GM12872 (cell line): ENCODE measurements at regions not wholly inside any gene's neighbourhood (a gene's known extent, or its start where the extent isn't known, plus 50 kb on each side); places are given as distances from the start of the nearest gene placed in this dataset.

Experiments used
- TF ChIP-seq, protein P1 (sequence below): IDR thresholded peaks from 3 replicates; pipeline ENCODE4 v1.5.1; 2011; ENCODE audit warnings: low read depth, mild to moderate bottlenecking, low read length, moderate library complexity; ENCODE audit not compliant: insufficient read depth

- TF ChIP-seq, protein P1, sequence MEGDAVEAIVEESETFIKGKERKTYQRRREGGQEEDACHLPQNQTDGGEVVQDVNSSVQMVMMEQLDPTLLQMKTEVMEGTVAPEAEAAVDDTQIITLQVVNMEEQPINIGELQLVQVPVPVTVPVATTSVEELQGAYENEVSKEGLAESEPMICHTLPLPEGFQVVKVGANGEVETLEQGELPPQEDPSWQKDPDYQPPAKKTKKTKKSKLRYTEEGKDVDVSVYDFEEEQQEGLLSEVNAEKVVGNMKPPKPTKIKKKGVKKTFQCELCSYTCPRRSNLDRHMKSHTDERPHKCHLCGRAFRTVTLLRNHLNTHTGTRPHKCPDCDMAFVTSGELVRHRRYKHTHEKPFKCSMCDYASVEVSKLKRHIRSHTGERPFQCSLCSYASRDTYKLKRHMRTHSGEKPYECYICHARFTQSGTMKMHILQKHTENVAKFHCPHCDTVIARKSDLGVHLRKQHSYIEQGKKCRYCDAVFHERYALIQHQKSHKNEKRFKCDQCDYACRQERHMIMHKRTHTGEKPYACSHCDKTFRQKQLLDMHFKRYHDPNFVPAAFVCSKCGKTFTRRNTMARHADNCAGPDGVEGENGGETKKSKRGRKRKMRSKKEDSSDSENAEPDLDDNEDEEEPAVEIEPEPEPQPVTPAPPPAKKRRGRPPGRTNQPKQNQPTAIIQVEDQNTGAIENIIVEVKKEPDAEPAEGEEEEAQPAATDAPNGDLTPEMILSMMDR = no peak
Measured at GRCh38 chr3:176631165-176631564, 566.1 kb downstream of the TBL1XR1 start.

DNA sequence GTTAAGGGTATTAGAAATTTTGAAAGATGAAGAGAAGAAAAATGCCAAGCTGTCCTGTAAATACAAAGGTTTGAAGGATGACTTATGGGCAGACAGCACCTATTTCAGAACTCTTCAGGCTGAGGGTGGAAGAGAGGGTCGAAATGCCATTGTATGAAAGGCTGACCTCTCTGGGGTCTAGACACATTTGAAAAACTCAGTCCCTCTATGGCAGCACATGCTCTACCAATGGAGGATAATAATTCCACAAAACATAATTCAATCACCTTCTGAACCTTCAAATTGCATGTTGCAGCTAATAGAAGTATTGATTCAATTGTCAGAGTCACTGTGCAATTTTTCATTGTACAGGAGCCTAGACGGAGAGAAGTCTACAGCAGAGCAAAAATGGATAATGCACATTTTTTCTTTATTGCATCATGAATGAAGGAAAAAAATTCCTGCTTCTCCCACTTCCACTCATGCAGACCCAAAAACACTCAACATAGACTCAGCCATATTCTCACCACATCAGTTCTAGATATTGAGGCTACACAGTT lies 569.1 kb downstream of the TBL1XR1 start:
- TF ChIP-seq, protein P1 = no peak

GRCh38 chr3:176623468-176624150 lies 573.7 kb downstream of the TBL1XR1 start:
- TF ChIP-seq, protein P1 = no peak

DNA sequence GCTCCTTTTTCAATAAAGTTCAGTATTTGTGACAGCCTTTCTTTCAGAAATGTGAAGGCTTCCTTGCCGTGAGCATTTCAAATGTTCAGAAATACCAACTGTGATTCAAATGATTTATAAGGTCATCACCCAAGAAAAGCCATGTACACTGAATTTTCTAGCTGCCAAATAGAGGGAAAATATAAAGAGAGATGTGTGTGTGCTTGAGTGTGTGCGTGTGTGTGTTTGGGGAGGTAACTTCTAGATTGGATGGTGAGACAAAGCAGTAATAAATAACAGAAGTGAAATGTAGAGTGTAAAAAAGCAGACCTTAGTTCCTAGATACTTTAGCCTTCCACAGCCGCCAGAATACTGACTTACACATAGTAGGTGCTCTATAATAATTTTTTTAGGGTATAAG lies 577.4 kb downstream of the TBL1XR1 start:
- TF ChIP-seq, protein P1 = no peak

GRCh38 chr3:176615826-176616225 lies 581.5 kb downstream of the TBL1XR1 start:
- TF ChIP-seq, protein P1 = no peak

DNA sequence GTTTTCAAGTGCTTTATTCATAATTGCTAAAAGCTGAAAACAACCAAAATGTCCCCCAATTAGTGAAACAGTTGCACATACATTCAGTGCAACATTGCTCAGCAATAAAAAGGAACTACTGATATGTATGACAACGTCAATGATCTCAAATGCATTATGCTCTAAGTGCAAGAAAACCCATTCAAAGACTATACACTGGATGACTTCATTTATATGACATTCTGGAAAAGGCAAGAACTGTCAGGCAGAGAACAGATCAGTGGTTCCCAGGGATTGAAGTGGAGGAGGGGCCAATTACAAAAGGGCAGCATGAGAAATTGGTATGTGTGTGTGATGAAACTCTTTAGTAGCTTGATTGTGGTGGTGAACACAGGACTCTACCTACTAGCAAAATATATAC lies 585.6 kb downstream of the TBL1XR1 start:
- TF ChIP-seq, protein P1 = no peak

DNA sequence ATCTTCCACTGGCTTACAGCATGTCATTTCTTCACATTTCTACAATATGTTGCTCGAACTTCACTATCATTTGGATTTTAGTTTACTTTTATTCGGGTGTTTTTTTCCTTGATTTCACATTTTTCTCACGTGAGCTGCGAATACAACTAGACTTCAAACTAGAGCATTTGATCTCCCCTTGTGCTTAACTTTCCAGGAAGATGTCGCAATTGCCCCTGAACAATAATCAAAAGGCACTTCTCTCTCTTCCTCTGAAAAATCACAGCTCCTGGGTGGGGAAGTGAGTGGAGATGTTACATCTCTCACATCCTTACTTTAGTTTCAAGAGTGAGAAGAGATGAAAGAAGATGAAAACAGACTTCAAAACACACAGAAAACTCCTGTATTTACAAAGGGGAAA lies 587.9 kb downstream of the TBL1XR1 start:
- TF ChIP-seq, protein P1 = no peak

GRCh38 chr3:176595307-176595706 lies 602.0 kb downstream of the TBL1XR1 start:
- TF ChIP-seq, protein P1 = no peak
